ENCODE measurements at regions not wholly inside any gene's neighbourhood (a gene's known extent, or its start where the extent isn't known, plus 50 kb on each side); places are given as distances from the start of the nearest gene placed in this dataset.

GRCh38 chr4:101458914-101459313 is 111.6 kb upstream of the PPP3CA start:
- H3K4me3 ChIP-seq, result no peak overlapping the region
- H3F3A ChIP-seq (replicated peaks; ENCODE audit: low read depth), result no peaks in the 10 kb centered on the region
- no peak overlapping the region for H2AFZ ChIP-seq
- H3K4me2 ChIP-seq, result no peak overlapping the region
- no peaks in the 10 kb centered on the region for H3K79me2 ChIP-seq (replicated peaks; ENCODE audit: insufficient read depth)
- Mint-ChIP-seq H3K4me1 (no peaks in the 10 kb centered on the region), H3K4me3 (no peak overlapping the region), H3K27me3 (ENCODE audit: insufficient read depth, low read depth, poor library complexity) (peaks cover 2% of the 10 kb centered on the region), H3K36me3 (ENCODE audit: low read depth) (peaks cover 6% of the 10 kb centered on the region; the same call in 2 of the 3 replicates), H3K9me3 (peaks cover 19% of the 10 kb centered on the region; the same call in 2 of the 3 replicates), H3K27ac (no peak overlapping the region)
- H3K36me3 ChIP-seq (ENCODE audit: insufficient read depth), result no peaks in the 10 kb centered on the region
- no peak for TF ChIP-seq CREB1 (CRISPR knock-in tag; IDR thresholded peaks at IDR 0.05; ENCODE audit: low read depth)
- TF ChIP-seq CTCF (conservative IDR thresholded peaks at IDR 0.05; ENCODE audit: low read depth in 2 of 2), result no peak
- no peak for TF ChIP-seq NANOG (IDR thresholded peaks at IDR 0.05; ENCODE audit: borderline replicate concordance)
- no peak for TF ChIP-seq POLR2AphosphoS5 (IDR thresholded peaks at IDR 0.05; ENCODE audit: low read depth)
- TF ChIP-seq EZH2 (IDR thresholded peaks at IDR 0.05; ENCODE audit: low read depth, unreplicated experiment), result no peak
- no peak for TF ChIP-seq ZNF331 (CRISPR knock-in tag; IDR thresholded peaks at IDR 0.05; ENCODE audit: low read depth)
- TF ChIP-seq EZH2phosphoT487 (IDR thresholded peaks at IDR 0.05; ENCODE audit: unreplicated experiment), result no peak
- TF ChIP-seq ZNF114 (CRISPR knock-in tag; IDR thresholded peaks at IDR 0.05), result no peak
- TF ChIP-seq ZNF462 (CRISPR knock-in tag; IDR thresholded peaks at IDR 0.05), result no peak
- no peak for TF ChIP-seq ETS1 (IDR thresholded peaks at IDR 0.05)
- no peak for TF ChIP-seq STAT1 (IDR thresholded peaks at IDR 0.05; ENCODE audit: unreplicated experiment)
- no peak for TF ChIP-seq REST (IDR thresholded peaks at IDR 0.05; ENCODE audit: unreplicated experiment)
- TF ChIP-seq JUNB (IDR thresholded peaks at IDR 0.05; ENCODE audit: unreplicated experiment), result no peak
- H3K9me2 ChIP-seq (ENCODE audit: insufficient read depth), result peaks cover 11% of the 10 kb centered on the region; the same call in 1 of the 2 replicates
- H3K27me3 ChIP-seq (ENCODE audit: insufficient read depth), result no peaks in the 10 kb centered on the region
- no peaks in the 10 kb centered on the region for H3K4me1 ChIP-seq (ENCODE audit: insufficient read depth)
- ATAC-seq (no peak), DNase-seq (ENCODE audit: low spot score) (no peak)
- no peaks in the 10 kb centered on the region for H4K20me1 ChIP-seq (replicated peaks; ENCODE audit: insufficient read depth)
- no peak overlapping the region for H3K27ac ChIP-seq (ENCODE audit: low read depth)

Measured in GM23338 (cell line).